Neural cell (in vitro differentiated cells): ENCODE measurements at regions not wholly inside any gene's neighbourhood (a gene's known extent, or its start where the extent isn't known, plus 50 kb on each side); places are given as distances from the start of the nearest gene placed in this dataset.
A peak's percentile ranks its signal among the peaks of the same experiment; 100 is the strongest.

Experiments
- H2AFZ ChIP-seq: fragments of 200-600, 300-800 bp; sonication (generic), shearing (Covaris generic); 2 replicates; pipeline ENCODE4 v1.6.0; 2014; ENCODE audit warnings: low read depth, mild to moderate bottlenecking, antibody characterized with exemption, low read length, moderate library complexity
- H3F3A ChIP-seq: fragments of 200-600 bp; shearing (Covaris generic); 2 replicates; pipeline ENCODE4 v1.6.1; 2016; ENCODE audit warnings: mild to moderate bottlenecking, moderate library complexity, mixed read lengths, antibody characterized with exemption, low read length; ENCODE audit not compliant: insufficient read depth, poor library complexity, severe bottlenecking
- H3K27ac ChIP-seq: fragments of 200-600, 300-800 bp; sonication (generic), shearing (Covaris generic); 2 replicates; pipeline ENCODE4 v1.5.1; 2014; ENCODE audit warnings: mild to moderate bottlenecking, low read length, moderate library complexity
- H3K27me3 ChIP-seq: fragments of 300-800, 200-600 bp; sonication (generic), shearing (Covaris generic); 2 replicates; pipeline ENCODE4 v1.6.0; 2014; ENCODE audit warnings: mild to moderate bottlenecking, low read depth, low read length, moderate library complexity; ENCODE audit not compliant: insufficient read depth
- H3K36me3 ChIP-seq: fragments of 300-800, 200-600 bp; sonication (generic), shearing (Covaris generic); 2 replicates; pipeline ENCODE4 v1.5.1; 2014; ENCODE audit warnings: mild to moderate bottlenecking, antibody characterized with exemption, low read length, moderate library complexity; ENCODE audit not compliant: insufficient read depth
- H3K4me2 ChIP-seq: fragments of 300-800, 200-600 bp; sonication (generic), shearing (Covaris generic); 2 replicates; pipeline ENCODE4 v1.6.0; 2014; ENCODE audit warnings: mild to moderate bottlenecking, low read length
- H3K4me3 ChIP-seq: fragments of 300-800, 200-600 bp; sonication (generic), shearing (Covaris generic); 2 replicates; pipeline ENCODE4 v1.5.1; 2014; ENCODE audit warnings: mild to moderate bottlenecking, low read length, moderate library complexity
- H3K79me2 ChIP-seq: fragments of 200-600 bp; shearing (Covaris generic); replicated peaks from 2 replicates; pipeline ENCODE4 v1.6.0; 2014; ENCODE audit warnings: mild to moderate bottlenecking, low read length, moderate library complexity; ENCODE audit not compliant: insufficient read depth
- H3K9ac ChIP-seq: fragments of 300-800, 200-600 bp; sonication (generic), shearing (Covaris generic); 2 replicates; pipeline ENCODE4 v1.6.1; 2016; ENCODE audit warnings: mild to moderate bottlenecking, low read length, mixed read lengths
- H3K9me2 ChIP-seq: fragments of 200-600 bp; shearing (Covaris generic); 2 replicates; pipeline ENCODE4 v1.6.1; 2016; ENCODE audit warnings: mild to moderate bottlenecking, low read length, mixed read lengths; ENCODE audit not compliant: insufficient read depth
- H3K9me3 ChIP-seq: fragments of 200-600, 300-800 bp; sonication (generic), shearing (Covaris generic); 2 replicates; pipeline ENCODE4 v1.6.1; 2016; ENCODE audit warnings: mild to moderate bottlenecking, mixed run types, low read length, moderate library complexity, mixed read lengths
- H4K20me1 ChIP-seq: fragments of 200-600 bp; shearing (Covaris generic); 2 replicates; pipeline ENCODE4 v1.6.1; 2016; ENCODE audit warnings: mild to moderate bottlenecking, mixed run types; ENCODE audit not compliant: insufficient read depth
- EP300 ChIP-seq: fragments of 450-650 bp; conservative IDR thresholded peaks from 2 replicates; pipeline ENCODE4 v1.6.1; 2014; ENCODE audit warnings: antibody characterized with exemption, mild to moderate bottlenecking, moderate library complexity; ENCODE audit not compliant: poor library complexity, severe bottlenecking
- EZH2 ChIP-seq: fragments of 200-600, 300-800 bp; shearing (Covaris generic), sonication (generic); IDR thresholded peaks from 2 replicates; pipeline ENCODE4 v1.6.1; 2014; ENCODE audit warnings: antibody characterized with exemption, low read length, borderline replicate concordance, mild to moderate bottlenecking; ENCODE audit not compliant: insufficient read depth, poor library complexity, severe bottlenecking
- MXI1 ChIP-seq: fragments of 450-650 bp; conservative IDR thresholded peaks from 2 replicates; pipeline ENCODE4 v1.6.1; 2014; ENCODE audit warnings: antibody characterized with exemption, mild to moderate bottlenecking; ENCODE audit not compliant: poor library complexity, severe bottlenecking
- POLR2AphosphoS5 ChIP-seq: IDR thresholded peaks from 2 replicates; pipeline ENCODE4 v1.6.1; 2012
- RAD21 ChIP-seq: fragments of 450-650 bp; conservative IDR thresholded peaks from 2 replicates; pipeline ENCODE4 v1.6.1; 2014; ENCODE audit warnings: antibody characterized with exemption, mild to moderate bottlenecking, moderate library complexity
- SMC3 ChIP-seq: fragments of 450-650 bp; conservative IDR thresholded peaks from 2 replicates; pipeline ENCODE4 v1.6.1; 2014; ENCODE audit warnings: antibody characterized with exemption, mild to moderate bottlenecking, moderate library complexity; ENCODE audit not compliant: poor library complexity
- TAF1 ChIP-seq: IDR thresholded peaks from 2 replicates; pipeline ENCODE4 v1.6.1; 2012; ENCODE audit warnings: low read depth
- TF ChIP-seq, protein P1 (sequence below): fragments of 450-650 bp; IDR thresholded peaks from 2 replicates; pipeline ENCODE4 v1.5.1; 2014; ENCODE audit warnings: antibody characterized with exemption, mild to moderate bottlenecking, moderate library complexity; ENCODE audit not compliant: poor library complexity, severe bottlenecking
- TF ChIP-seq, protein P2 (sequence below): IDR thresholded peaks from 2 replicates; pipeline ENCODE4 v1.6.1; 2012; ENCODE audit warnings: borderline replicate concordance

DNA sequence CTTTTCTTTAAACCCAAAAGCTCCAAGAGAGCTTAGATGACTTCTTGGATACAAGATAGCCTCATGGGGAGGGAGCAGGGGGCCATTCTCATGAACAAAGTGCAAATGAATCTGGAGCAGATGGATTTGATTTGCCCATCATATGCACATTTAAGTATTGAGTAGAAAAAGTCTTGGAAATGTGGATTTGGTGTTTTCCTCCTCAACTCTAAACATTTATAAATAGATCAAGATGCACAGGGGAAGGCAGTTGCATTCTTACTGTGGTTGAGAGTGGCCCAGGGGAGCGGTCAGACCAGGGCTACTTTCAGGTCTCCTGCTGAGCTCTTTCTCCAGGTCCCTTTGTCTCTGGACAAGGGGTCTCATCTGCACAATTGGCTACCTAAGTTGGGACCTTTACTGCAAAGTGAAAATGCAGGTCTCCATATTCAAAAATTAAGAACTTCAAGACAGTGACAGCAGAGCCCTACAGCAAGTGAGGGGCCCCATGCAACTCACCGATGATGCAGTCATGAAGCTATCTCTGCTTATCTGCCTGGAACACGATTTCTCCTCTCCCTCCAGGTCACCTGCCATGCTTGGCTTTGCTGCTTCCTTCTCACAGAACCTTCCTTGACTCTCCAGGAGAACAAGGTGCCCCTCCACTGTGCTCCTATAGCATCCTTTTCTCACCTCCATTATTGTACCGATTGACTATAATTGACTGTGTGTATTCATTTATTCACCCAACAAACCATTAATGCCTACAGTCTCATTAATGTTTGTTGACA is 145.4 kb downstream of the LPIN1 start:
- Histone ChIP-seq H3F3A (no peaks in the 10 kb centered on the region), H4K20me1 (no peaks in the 10 kb centered on the region), H3K27me3 (no peaks in the 10 kb centered on the region), H3K36me3 (no peaks in the 10 kb centered on the region), H3K9me2 (no peaks in the 10 kb centered on the region), H3K4me2 (no peak overlapping the region), H3K9ac (no peak overlapping the region), H2AFZ (no peak overlapping the region), H3K4me3 (no peak overlapping the region), H3K9me3 (no peaks in the 10 kb centered on the region), H3K79me2 (no peaks in the 10 kb centered on the region), H3K27ac (no peak overlapping the region)
- no peak for TF ChIP-seq SMC3
- TF ChIP-seq, protein P1, sequence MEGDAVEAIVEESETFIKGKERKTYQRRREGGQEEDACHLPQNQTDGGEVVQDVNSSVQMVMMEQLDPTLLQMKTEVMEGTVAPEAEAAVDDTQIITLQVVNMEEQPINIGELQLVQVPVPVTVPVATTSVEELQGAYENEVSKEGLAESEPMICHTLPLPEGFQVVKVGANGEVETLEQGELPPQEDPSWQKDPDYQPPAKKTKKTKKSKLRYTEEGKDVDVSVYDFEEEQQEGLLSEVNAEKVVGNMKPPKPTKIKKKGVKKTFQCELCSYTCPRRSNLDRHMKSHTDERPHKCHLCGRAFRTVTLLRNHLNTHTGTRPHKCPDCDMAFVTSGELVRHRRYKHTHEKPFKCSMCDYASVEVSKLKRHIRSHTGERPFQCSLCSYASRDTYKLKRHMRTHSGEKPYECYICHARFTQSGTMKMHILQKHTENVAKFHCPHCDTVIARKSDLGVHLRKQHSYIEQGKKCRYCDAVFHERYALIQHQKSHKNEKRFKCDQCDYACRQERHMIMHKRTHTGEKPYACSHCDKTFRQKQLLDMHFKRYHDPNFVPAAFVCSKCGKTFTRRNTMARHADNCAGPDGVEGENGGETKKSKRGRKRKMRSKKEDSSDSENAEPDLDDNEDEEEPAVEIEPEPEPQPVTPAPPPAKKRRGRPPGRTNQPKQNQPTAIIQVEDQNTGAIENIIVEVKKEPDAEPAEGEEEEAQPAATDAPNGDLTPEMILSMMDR: no peak
- no peak for TF ChIP-seq EZH2
- TF ChIP-seq POLR2AphosphoS5: no peak
- TF ChIP-seq TAF1: no peak
- TF ChIP-seq RAD21: no peak
- no peak for TF ChIP-seq MXI1
- TF ChIP-seq, protein P2, sequence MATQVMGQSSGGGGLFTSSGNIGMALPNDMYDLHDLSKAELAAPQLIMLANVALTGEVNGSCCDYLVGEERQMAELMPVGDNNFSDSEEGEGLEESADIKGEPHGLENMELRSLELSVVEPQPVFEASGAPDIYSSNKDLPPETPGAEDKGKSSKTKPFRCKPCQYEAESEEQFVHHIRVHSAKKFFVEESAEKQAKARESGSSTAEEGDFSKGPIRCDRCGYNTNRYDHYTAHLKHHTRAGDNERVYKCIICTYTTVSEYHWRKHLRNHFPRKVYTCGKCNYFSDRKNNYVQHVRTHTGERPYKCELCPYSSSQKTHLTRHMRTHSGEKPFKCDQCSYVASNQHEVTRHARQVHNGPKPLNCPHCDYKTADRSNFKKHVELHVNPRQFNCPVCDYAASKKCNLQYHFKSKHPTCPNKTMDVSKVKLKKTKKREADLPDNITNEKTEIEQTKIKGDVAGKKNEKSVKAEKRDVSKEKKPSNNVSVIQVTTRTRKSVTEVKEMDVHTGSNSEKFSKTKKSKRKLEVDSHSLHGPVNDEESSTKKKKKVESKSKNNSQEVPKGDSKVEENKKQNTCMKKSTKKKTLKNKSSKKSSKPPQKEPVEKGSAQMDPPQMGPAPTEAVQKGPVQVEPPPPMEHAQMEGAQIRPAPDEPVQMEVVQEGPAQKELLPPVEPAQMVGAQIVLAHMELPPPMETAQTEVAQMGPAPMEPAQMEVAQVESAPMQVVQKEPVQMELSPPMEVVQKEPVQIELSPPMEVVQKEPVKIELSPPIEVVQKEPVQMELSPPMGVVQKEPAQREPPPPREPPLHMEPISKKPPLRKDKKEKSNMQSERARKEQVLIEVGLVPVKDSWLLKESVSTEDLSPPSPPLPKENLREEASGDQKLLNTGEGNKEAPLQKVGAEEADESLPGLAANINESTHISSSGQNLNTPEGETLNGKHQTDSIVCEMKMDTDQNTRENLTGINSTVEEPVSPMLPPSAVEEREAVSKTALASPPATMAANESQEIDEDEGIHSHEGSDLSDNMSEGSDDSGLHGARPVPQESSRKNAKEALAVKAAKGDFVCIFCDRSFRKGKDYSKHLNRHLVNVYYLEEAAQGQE: no peak
- TF ChIP-seq EP300: no peak

DNA sequence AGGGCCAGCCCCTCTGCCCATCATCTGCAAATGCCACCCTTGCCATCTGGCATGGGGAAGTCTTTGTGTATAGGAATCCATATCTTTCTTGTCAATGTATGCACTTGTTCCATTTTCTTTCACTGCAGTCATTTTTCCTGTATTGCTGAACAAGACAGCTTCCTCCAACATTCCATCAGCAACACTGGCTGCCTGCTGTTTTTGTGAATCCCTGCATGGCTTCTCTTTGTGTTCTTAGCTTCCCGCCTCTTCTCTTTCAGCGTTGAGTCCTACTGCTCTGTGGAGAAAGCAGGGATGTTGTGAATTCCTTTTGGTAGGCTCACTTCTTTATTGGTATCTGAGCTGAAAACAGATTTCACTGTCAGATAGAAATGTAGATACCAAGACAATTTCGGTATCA is 150.0 kb downstream of the LPIN1 start:
- Histone ChIP-seq H3K36me3 (no peaks in the 10 kb centered on the region), H3K9me2 (no peaks in the 10 kb centered on the region), H2AFZ (peak overlapping the region; percentile 34), H3K9me3 (no peaks in the 10 kb centered on the region), H3F3A (no peaks in the 10 kb centered on the region), H3K27ac (peak overlapping the region; percentile 29), H4K20me1 (no peaks in the 10 kb centered on the region), H3K79me2 (no peaks in the 10 kb centered on the region), H3K9ac (peak overlapping the region; percentile 4), H3K27me3 (no peaks in the 10 kb centered on the region), H3K4me3 (no peak overlapping the region), H3K4me2 (no peak overlapping the region)
- TF ChIP-seq, protein P2: peak; percentile 94
- no peak for TF ChIP-seq EZH2
- peak; percentile 57 for TF ChIP-seq POLR2AphosphoS5
